ENCODE measurements at regions not wholly inside any gene's neighbourhood (a gene's known extent, or its start where the extent isn't known, plus 50 kb on each side); places are given as distances from the start of the nearest gene placed in this dataset.

- no peak for TF ChIP-seq CTCF (conservative IDR thresholded peaks at IDR 0.05)
- no peak for TF ChIP-seq ZFX (IDR thresholded peaks at IDR 0.05)
Observed at GRCh38 chr18:3345885-3346284, 84.0 kb downstream of the MYL12B start.
